Neural progenitor cell (in vitro differentiated cells): ENCODE measurements at regions not wholly inside any gene's neighbourhood (a gene's known extent, or its start where the extent isn't known, plus 50 kb on each side); places are given as distances from the start of the nearest gene placed in this dataset.

ENCODE experiments used
- CTCF ChIP-seq: fragments of 200-600 bp; sonication (generic); IDR thresholded peaks from 2 replicates; pipeline ENCODE4 v1.5.1; 2017; ENCODE audit warnings: antibody characterized with exemption, mild to moderate bottlenecking
- EZH2 ChIP-seq: fragments of 200-600 bp; sonication (generic); IDR thresholded peaks from 2 replicates; pipeline ENCODE4 v1.6.1; 2017; ENCODE audit warnings: antibody characterized with exemption, mild to moderate bottlenecking, moderate library complexity
- EZH2phosphoT487 ChIP-seq: fragments of 200-600 bp; sonication (generic); IDR thresholded peaks from 2 replicates; pipeline ENCODE4 v1.6.1; 2017; ENCODE audit warnings: antibody characterized with exemption

- TF ChIP-seq CTCF (no peak), EZH2 (no peak), EZH2phosphoT487 (no peak)
These were observed 894.4 kb downstream of the MCTP2 start for GRCh38 chr15:95125803-95126202.
